SK-N-SH (cell line): ENCODE measurements at regions not wholly inside any gene's neighbourhood (a gene's known extent, or its start where the extent isn't known, plus 50 kb on each side); places are given as distances from the start of the nearest gene placed in this dataset.

Experiments
- CHD2 ChIP-seq: fragments of 150-350 bp; IDR thresholded peaks from 2 replicates; pipeline ENCODE4 v1.6.1; 2018; ENCODE audit warnings: low read length; ENCODE audit not compliant: partially characterized antibody
- CTCF ChIP-seq: fragments of 200-600 bp; sonication (generic); IDR thresholded peaks from 2 replicates; pipeline ENCODE4 v1.6.1; 2017; ENCODE audit warnings: antibody characterized with exemption, mild to moderate bottlenecking, moderate library complexity
- ELF1 ChIP-seq: IDR thresholded peaks from 2 replicates; pipeline ENCODE4 v1.4.0; 2012
- EP300 ChIP-seq, 2 experiments: IDR thresholded peaks; 2 replicates each; pipeline versions ENCODE4 v1.4.0 to v1.6.1; 2012; ENCODE audit warnings: borderline replicate concordance in 1 of 2, low read depth in 1 of 2, low read length in 1 of 2
- FOSL2 ChIP-seq: IDR thresholded peaks from 2 replicates; pipeline ENCODE4 v1.4.0; 2012; ENCODE audit warnings: low read depth, mild to moderate bottlenecking, moderate library complexity, borderline replicate concordance
- FOXJ3 ChIP-seq: sonication (generic); formaldehyde crosslinking; IDR thresholded peaks from 2 replicates; pipeline ENCODE4 v1.5.1; 2020; ENCODE audit warnings: mild to moderate bottlenecking, missing genetic modification reagents
- FOXM1 ChIP-seq: IDR thresholded peaks from 2 replicates; pipeline ENCODE4 v1.4.0; 2012; ENCODE audit warnings: low read depth, mild to moderate bottlenecking
- GABPA ChIP-seq: IDR thresholded peaks from 2 replicates; pipeline ENCODE4 v1.4.0; 2012; ENCODE audit warnings: low read depth, mild to moderate bottlenecking
- IRF3 ChIP-seq: fragments of 150-350 bp; IDR thresholded peaks from 2 replicates; pipeline ENCODE4 v1.6.1; 2016; ENCODE audit warnings: mild to moderate bottlenecking, low read depth, low read length
- MEF2A ChIP-seq: IDR thresholded peaks from 2 replicates; pipeline ENCODE4 v1.4.0; 2012; ENCODE audit warnings: low read depth, borderline replicate concordance
- MXI1 ChIP-seq: IDR thresholded peaks from 2 replicates; pipeline ENCODE4 v1.6.1; 2012; ENCODE audit warnings: mild to moderate bottlenecking, low read depth, low read length, improper control_type of control experiment
- NFIC ChIP-seq: IDR thresholded peaks from 2 replicates; pipeline ENCODE4 v1.4.0; 2012; ENCODE audit warnings: borderline replicate concordance
- NRF1 ChIP-seq: IDR thresholded peaks from 2 replicates; pipeline ENCODE4 v1.6.1; 2012; ENCODE audit warnings: low read depth, mild to moderate bottlenecking, low read length
- POLR2AphosphoS5 ChIP-seq: IDR thresholded peaks from 2 replicates; pipeline ENCODE4 v1.6.1; 2012; ENCODE audit warnings: low read depth, low read length
- RCOR1 ChIP-seq: fragments of 150-350 bp; IDR thresholded peaks from 2 replicates; pipeline ENCODE4 v1.6.1; 2017; ENCODE audit warnings: antibody characterized with exemption, low read length
- RXRA ChIP-seq: IDR thresholded peaks from 2 replicates; pipeline ENCODE4 v1.4.0; 2012; ENCODE audit warnings: low read depth, mild to moderate bottlenecking, borderline replicate concordance
- SIN3A ChIP-seq: IDR thresholded peaks from 2 replicates; pipeline ENCODE4 v1.6.1; 2012; ENCODE audit warnings: low read depth, mild to moderate bottlenecking, low read length, moderate library complexity, borderline replicate concordance
- SMC3 ChIP-seq: IDR thresholded peaks from 2 replicates; pipeline ENCODE4 v1.6.1; 2012; ENCODE audit warnings: low read depth, low read length, improper control_type of control experiment
- TAF1 ChIP-seq: IDR thresholded peaks from 2 replicates; pipeline ENCODE4 v1.6.1; 2012; ENCODE audit warnings: low read depth, mild to moderate bottlenecking, low read length, moderate library complexity, borderline replicate concordance
- TCF12 ChIP-seq: IDR thresholded peaks from 2 replicates; pipeline ENCODE4 v1.4.0; 2012
- TEAD4 ChIP-seq: IDR thresholded peaks from 2 replicates; pipeline ENCODE4 v1.4.0; 2012; ENCODE audit warnings: mild to moderate bottlenecking, borderline replicate concordance; ENCODE audit not compliant: insufficient read depth
- YY1 ChIP-seq: IDR thresholded peaks from 2 replicates; pipeline ENCODE4 v1.4.0; 2012; ENCODE audit warnings: low read depth, mild to moderate bottlenecking
- TF ChIP-seq, protein P1 (sequence below): IDR thresholded peaks from 2 replicates; pipeline ENCODE4 v1.4.0; 2012; ENCODE audit warnings: low read depth
- TF ChIP-seq, protein P2 (sequence below): IDR thresholded peaks from 2 replicates; pipeline ENCODE4 v1.6.1; 2012; ENCODE audit warnings: mild to moderate bottlenecking, low read depth, low read length, moderate library complexity
- TF ChIP-seq, protein P3 (sequence below): fragments of 150-350 bp; IDR thresholded peaks from 2 replicates; pipeline ENCODE4 v1.6.1; 2017; ENCODE audit warnings: antibody characterized with exemption, low read length, low read depth, borderline replicate concordance
- TF ChIP-seq, protein P4 (sequence below): IDR thresholded peaks from 2 replicates; pipeline ENCODE4 v1.4.0; 2012; ENCODE audit warnings: low read depth, borderline replicate concordance

DNA sequence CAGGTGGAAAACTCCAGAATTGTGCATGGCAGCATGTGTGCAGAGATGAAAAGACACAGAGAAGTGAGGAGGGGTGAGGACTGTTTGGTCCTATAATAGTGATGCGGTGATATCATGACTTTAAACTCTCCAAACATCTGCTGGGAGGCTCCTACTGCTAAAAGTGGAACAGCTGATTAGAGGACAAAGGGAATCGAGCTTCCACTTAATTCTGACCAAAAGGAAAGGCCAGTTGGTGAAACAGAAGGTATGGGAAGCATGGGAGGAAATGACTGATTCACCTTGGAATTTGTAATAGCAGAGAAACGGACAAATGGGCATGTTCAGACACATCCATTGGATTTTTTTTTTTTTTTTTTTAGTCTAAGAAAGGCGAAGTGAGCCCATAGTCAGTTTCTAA is 67.5 kb upstream of the MAMDC2 start (continued):
- TF ChIP-seq IRF3 = no peak
- no peak for TF ChIP-seq RCOR1
- TF ChIP-seq TCF12 = peak; percentile 90
- no peak; the same call in 1 of the 2 replicates for TF ChIP-seq TAF1
- TF ChIP-seq, protein P1, sequence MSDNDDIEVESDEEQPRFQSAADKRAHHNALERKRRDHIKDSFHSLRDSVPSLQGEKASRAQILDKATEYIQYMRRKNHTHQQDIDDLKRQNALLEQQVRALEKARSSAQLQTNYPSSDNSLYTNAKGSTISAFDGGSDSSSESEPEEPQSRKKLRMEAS = peak; percentile 56; the same call in 1 of the 2 replicates
- no peak for TF ChIP-seq MXI1
- TF ChIP-seq, protein P2, sequence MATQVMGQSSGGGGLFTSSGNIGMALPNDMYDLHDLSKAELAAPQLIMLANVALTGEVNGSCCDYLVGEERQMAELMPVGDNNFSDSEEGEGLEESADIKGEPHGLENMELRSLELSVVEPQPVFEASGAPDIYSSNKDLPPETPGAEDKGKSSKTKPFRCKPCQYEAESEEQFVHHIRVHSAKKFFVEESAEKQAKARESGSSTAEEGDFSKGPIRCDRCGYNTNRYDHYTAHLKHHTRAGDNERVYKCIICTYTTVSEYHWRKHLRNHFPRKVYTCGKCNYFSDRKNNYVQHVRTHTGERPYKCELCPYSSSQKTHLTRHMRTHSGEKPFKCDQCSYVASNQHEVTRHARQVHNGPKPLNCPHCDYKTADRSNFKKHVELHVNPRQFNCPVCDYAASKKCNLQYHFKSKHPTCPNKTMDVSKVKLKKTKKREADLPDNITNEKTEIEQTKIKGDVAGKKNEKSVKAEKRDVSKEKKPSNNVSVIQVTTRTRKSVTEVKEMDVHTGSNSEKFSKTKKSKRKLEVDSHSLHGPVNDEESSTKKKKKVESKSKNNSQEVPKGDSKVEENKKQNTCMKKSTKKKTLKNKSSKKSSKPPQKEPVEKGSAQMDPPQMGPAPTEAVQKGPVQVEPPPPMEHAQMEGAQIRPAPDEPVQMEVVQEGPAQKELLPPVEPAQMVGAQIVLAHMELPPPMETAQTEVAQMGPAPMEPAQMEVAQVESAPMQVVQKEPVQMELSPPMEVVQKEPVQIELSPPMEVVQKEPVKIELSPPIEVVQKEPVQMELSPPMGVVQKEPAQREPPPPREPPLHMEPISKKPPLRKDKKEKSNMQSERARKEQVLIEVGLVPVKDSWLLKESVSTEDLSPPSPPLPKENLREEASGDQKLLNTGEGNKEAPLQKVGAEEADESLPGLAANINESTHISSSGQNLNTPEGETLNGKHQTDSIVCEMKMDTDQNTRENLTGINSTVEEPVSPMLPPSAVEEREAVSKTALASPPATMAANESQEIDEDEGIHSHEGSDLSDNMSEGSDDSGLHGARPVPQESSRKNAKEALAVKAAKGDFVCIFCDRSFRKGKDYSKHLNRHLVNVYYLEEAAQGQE = no peak
- TF ChIP-seq, protein P3, sequence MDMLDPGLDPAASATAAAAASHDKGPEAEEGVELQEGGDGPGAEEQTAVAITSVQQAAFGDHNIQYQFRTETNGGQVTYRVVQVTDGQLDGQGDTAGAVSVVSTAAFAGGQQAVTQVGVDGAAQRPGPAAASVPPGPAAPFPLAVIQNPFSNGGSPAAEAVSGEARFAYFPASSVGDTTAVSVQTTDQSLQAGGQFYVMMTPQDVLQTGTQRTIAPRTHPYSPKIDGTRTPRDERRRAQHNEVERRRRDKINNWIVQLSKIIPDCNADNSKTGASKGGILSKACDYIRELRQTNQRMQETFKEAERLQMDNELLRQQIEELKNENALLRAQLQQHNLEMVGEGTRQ = no peak
- TF ChIP-seq MEF2A = no peak
- peak; percentile 30 to 89; a peak in 2 of 4 replicates for TF ChIP-seq EP300 (IDR thresholded peaks at IDR 0.05; ENCODE audit: borderline replicate concordance in 1 of 2, low read depth in 1 of 2, low read length in 1 of 2)
- no peak for TF ChIP-seq RXRA
- no peak for TF ChIP-seq CHD2
- peak; percentile 87 for TF ChIP-seq FOSL2
- peak; percentile 29; the same call in 1 of the 2 replicates for TF ChIP-seq POLR2AphosphoS5
- TF ChIP-seq ELF1 = no peak
- TF ChIP-seq NFIC = peak; percentile 57
- TF ChIP-seq SMC3 = no peak
- peak; percentile 89 for TF ChIP-seq TEAD4
- 0 out of 2 replicates have a peak, but pooled peaks have one; percentile 21 for TF ChIP-seq FOXM1
- TF ChIP-seq GABPA = no peak
- no peak for TF ChIP-seq CTCF
- TF ChIP-seq YY1 = no peak
- TF ChIP-seq, protein P4, sequence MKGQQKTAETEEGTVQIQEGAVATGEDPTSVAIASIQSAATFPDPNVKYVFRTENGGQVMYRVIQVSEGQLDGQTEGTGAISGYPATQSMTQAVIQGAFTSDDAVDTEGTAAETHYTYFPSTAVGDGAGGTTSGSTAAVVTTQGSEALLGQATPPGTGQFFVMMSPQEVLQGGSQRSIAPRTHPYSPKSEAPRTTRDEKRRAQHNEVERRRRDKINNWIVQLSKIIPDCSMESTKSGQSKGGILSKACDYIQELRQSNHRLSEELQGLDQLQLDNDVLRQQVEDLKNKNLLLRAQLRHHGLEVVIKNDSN = no peak
- no peak for TF ChIP-seq FOXJ3
- no peak for TF ChIP-seq SIN3A
- no peak for TF ChIP-seq NRF1
